Thyroid gland (tissue), 4 donors: ENCODE measurements at regions not wholly inside any gene's neighbourhood (a gene's known extent, or its start where the extent isn't known, plus 50 kb on each side); places are given as distances from the start of the nearest gene placed in this dataset.

ENCODE experiments used
- DNase-seq, 2 donors: peaks; one replicate each; pipeline ENCODE4 v3.0.0-alpha.2; 2019
- H3K27ac ChIP-seq, 3 donors: fragments of 200-600 bp; sonication (generic); 1 replicate in 2 of 3; 2 replicates in 1 of 3; pipeline ENCODE4 v1.5.1; 2016 to 2019; ENCODE audit warnings: mild to moderate bottlenecking in 1 of 3, moderate library complexity in 1 of 3
- H3K27me3 ChIP-seq: fragments of 200-600 bp; sonication (generic); one replicate; pipeline ENCODE4 v1.5.1; 2019
- H3K36me3 ChIP-seq, 2 donors: fragments of 200-600 bp; sonication (generic); one replicate each; pipeline ENCODE4 v1.5.1; 2016 to 2019
- H3K4me1 ChIP-seq, 2 donors: fragments of 200-600 bp; sonication (generic); one replicate each; pipeline ENCODE4 v1.5.1; 2017 to 2019
- H3K4me3 ChIP-seq, 3 donors: fragments of 200-600 bp; sonication (generic); replicated peaks in 1 of 3; 1 replicate in 2 of 3; 2 replicates in 1 of 3; pipeline ENCODE4 v1.5.1; 2016; ENCODE audit warnings: mild to moderate bottlenecking in 1 of 3
- H3K9me3 ChIP-seq: fragments of 200-600 bp; sonication (generic); one replicate; pipeline ENCODE4 v1.5.1; 2017
- CTCF ChIP-seq, 6 experiments: fragments of 200-600 bp in 3 of 6; fragments of 450-650 bp in 3 of 6; sonication (generic) in 3 of 6; IDR thresholded peaks; one replicate each; pipeline ENCODE4 v1.5.1; 2016 to 2019; ENCODE audit warnings: antibody characterized with exemption in 6 of 6, mild to moderate bottlenecking in 2 of 6, inconsistent platforms in 1 of 6, moderate library complexity in 1 of 6
- POLR2A ChIP-seq, 2 donors: fragments of 450-650 bp; IDR thresholded peaks; one replicate each; pipeline ENCODE4 v1.6.1; 2017; ENCODE audit warnings: antibody characterized with exemption in 2 of 2, mild to moderate bottlenecking in 2 of 2, moderate library complexity in 1 of 2
- WGBS, 2 donors: methylation state at CpG; one replicate each; pipeline ENCODE4 v1.1.5; 2017; 5-methylcytosine and 5-hydroxymethylcytosine counted together
- intact Hi-C: fragments of 100-400 bp; cut with DNase I; formaldehyde crosslinking; loops from one replicate; pipeline ENCODE4 v1.15.1; 2023

- no peak overlapping the region for H3K4me3 ChIP-seq
- intact Hi-C loops, result loop anchor here (10.0 kb wide), 2 partner anchors 163 to 513 kb away; no protein-coding TSS in a partner anchor
- TF ChIP-seq POLR2A (IDR thresholded peaks at IDR 0.05), result no peak
- no peak for TF ChIP-seq CTCF (IDR thresholded peaks at IDR 0.05)
- 85 to 88% methylated on average over 8 of the region's 8 CpGs for WGBS, 2 donors
- H3K27ac ChIP-seq, result no peak overlapping the region
- no peaks in the 10 kb centered on the region for H3K9me3 ChIP-seq
- H3K36me3 ChIP-seq, result no peaks in the 10 kb centered on the region
- no peaks in the 10 kb centered on the region for H3K27me3 ChIP-seq
- DNase-seq, result no peak
- H3K4me1 ChIP-seq, result peaks cover 13 to 23% of the 10 kb centered on the region in 2 donors
Measured at GRCh38 chr2:42971381-42971780, 179.0 kb upstream of the HAAO start.

- peaks cover 8 to 18% of the 10 kb centered on the region in 2 donors for H3K4me1 ChIP-seq
- no peak overlapping the region for H3K4me3 ChIP-seq
- H3K27me3 ChIP-seq, result no peaks in the 10 kb centered on the region
- no peak for DNase-seq
- no peaks in the 10 kb centered on the region for H3K36me3 ChIP-seq
- H3K9me3 ChIP-seq, result no peaks in the 10 kb centered on the region
- 87 to 95% methylated on average over 3 of the region's 3 CpGs for WGBS, 2 donors
- intact Hi-C loops, result loop anchor here (10.0 kb wide), 2 partner anchors 165 to 515 kb away; no protein-coding TSS in a partner anchor
- TF ChIP-seq POLR2A (IDR thresholded peaks at IDR 0.05), result no peak
- no peak for TF ChIP-seq CTCF (IDR thresholded peaks at IDR 0.05)
- H3K27ac ChIP-seq, result no peak overlapping the region
Measured at GRCh38 chr2:42970151-42970550, 177.8 kb upstream of the HAAO start.

- Histone ChIP-seq H3K27ac (no peak overlapping the region), H3K9me3 (no peaks in the 10 kb centered on the region), H3K4me1 (peaks cover 1 to 13% of the 10 kb centered on the region in 2 donors), H3K36me3 (no peaks in the 10 kb centered on the region), H3K27me3 (no peaks in the 10 kb centered on the region), H3K4me3 (no peak overlapping the region)
- no peak for DNase-seq
- intact Hi-C loops, result loop anchor here (10.0 kb wide), 3 partner anchors 165 to 565 kb away; no protein-coding TSS in a partner anchor
- WGBS, 2 donors, result 83 to 84% methylated on average over 12 of the region's 12 CpGs
- TF ChIP-seq POLR2A (IDR thresholded peaks at IDR 0.05) (no peak), CTCF (IDR thresholded peaks at IDR 0.05) (no peak)
Measured at GRCh38 chr2:42969231-42970150, 177.1 kb upstream of the HAAO start.

GRCh38 chr2:42967959-42968674, 175.7 kb upstream of the HAAO start:
- intact Hi-C loops, result loop anchor here (10.0 kb wide), 1 partner anchor 567 kb away; no protein-coding TSS in a partner anchor
- H3K4me1 ChIP-seq, result peaks cover 0 to 9% of the 10 kb centered on the region in 2 donors
- peak; percentile 27 to 46 for DNase-seq

More at GRCh38 chr2:42967959-42968674, 175.7 kb upstream of the HAAO start:
- no peaks in the 10 kb centered on the region for H3K36me3 ChIP-seq
- TF ChIP-seq CTCF (IDR thresholded peaks at IDR 0.05) (no peak), POLR2A (IDR thresholded peaks at IDR 0.05) (no peak)
- H3K27me3 ChIP-seq, result no peaks in the 10 kb centered on the region
- H3K27ac ChIP-seq, result peak overlapping the region; percentile 41 to 63 (median 57)
- no peak overlapping the region for H3K4me3 ChIP-seq
- WGBS, 2 donors, result 68 to 83% methylated on average over 15 of the region's 15 CpGs
- H3K9me3 ChIP-seq, result no peaks in the 10 kb centered on the region
